H9 (cell line): ENCODE measurements at regions not wholly inside any gene's neighbourhood (a gene's known extent, or its start where the extent isn't known, plus 50 kb on each side); places are given as distances from the start of the nearest gene placed in this dataset.

Experiments
- DNase-seq: peaks from one replicate; pipeline ENCODE4 v3.0.0-alpha.2; 2017
- H2AFZ ChIP-seq: one replicate; pipeline ENCODE4 v1.6.1; 2013; ENCODE audit warnings: mild to moderate bottlenecking, low read length, control low read depth, moderate library complexity
- H2AK5ac ChIP-seq: 2 replicates; pipeline ENCODE4 v1.6.1; 2013; ENCODE audit warnings: low read length, control low read depth, mixed read lengths; ENCODE audit not compliant: insufficient read length
- H2BK120ac ChIP-seq: one replicate; pipeline ENCODE4 v1.6.1; 2013; ENCODE audit warnings: low read depth, mild to moderate bottlenecking, low read length, control low read depth, inconsistent platforms; ENCODE audit not compliant: poor library complexity, severe bottlenecking
- H2BK12ac ChIP-seq: 2 replicates; pipeline ENCODE4 v1.6.1; 2013; ENCODE audit warnings: low read length, control low read depth, mixed read lengths, low read depth; ENCODE audit not compliant: insufficient read length
- H2BK15ac ChIP-seq: 2 replicates; pipeline ENCODE4 v1.6.1; 2013; ENCODE audit warnings: low read depth, low read length, control low read depth
- H2BK20ac ChIP-seq: one replicate; pipeline ENCODE4 v1.6.1; 2013; ENCODE audit warnings: low read depth, mild to moderate bottlenecking, low read length, control low read depth, inconsistent platforms; ENCODE audit not compliant: poor library complexity, severe bottlenecking
- H2BK5ac ChIP-seq: 2 replicates; pipeline ENCODE4 v1.6.1; 2013; ENCODE audit warnings: low read length, control low read depth, mixed read lengths; ENCODE audit not compliant: insufficient read length
- H3K14ac ChIP-seq: 2 replicates; pipeline ENCODE4 v1.6.1; 2013; ENCODE audit warnings: low read length, control low read depth; ENCODE audit not compliant: insufficient read depth
- H3K18ac ChIP-seq: 2 replicates; pipeline ENCODE4 v1.6.1; 2013; ENCODE audit warnings: low read depth, mild to moderate bottlenecking, mixed read lengths, low read length, control low read depth; ENCODE audit not compliant: insufficient read length
- H3K23ac ChIP-seq: 2 replicates; pipeline ENCODE4 v1.6.1; 2013; ENCODE audit warnings: low read length, control low read depth, mixed read lengths, low read depth; ENCODE audit not compliant: insufficient read length
- H3K23me2 ChIP-seq: 2 replicates; pipeline ENCODE4 v1.6.1; 2013; ENCODE audit warnings: low read depth, mild to moderate bottlenecking, mixed read lengths, low read length, control low read depth; ENCODE audit not compliant: insufficient read length, poor library complexity, severe bottlenecking
- H3K27ac ChIP-seq: 2 replicates; pipeline ENCODE4 v1.5.1; 2013; ENCODE audit warnings: low read length, control low read depth, mixed read lengths, low read depth; ENCODE audit not compliant: insufficient read length
- H3K27me3 ChIP-seq: 2 replicates; pipeline ENCODE4 v1.6.1; 2013; ENCODE audit warnings: low read length, control low read depth, inconsistent platforms; ENCODE audit not compliant: insufficient read depth
- H3K4ac ChIP-seq: 2 replicates; pipeline ENCODE4 v1.6.1; 2013; ENCODE audit warnings: low read depth, mild to moderate bottlenecking, control low read depth, inconsistent platforms, low read length, moderate library complexity
- H3K4me1 ChIP-seq: 2 replicates; pipeline ENCODE4 v1.6.1; 2013; ENCODE audit warnings: low read length, control low read depth, inconsistent platforms; ENCODE audit not compliant: insufficient read depth
- H3K4me2 ChIP-seq: 2 replicates; pipeline ENCODE4 v1.6.1; 2013; ENCODE audit warnings: low read length, control low read depth, mixed read lengths; ENCODE audit not compliant: insufficient read length, insufficient read depth
- H3K56ac ChIP-seq: 2 replicates; pipeline ENCODE4 v1.6.1; 2013; ENCODE audit warnings: low read depth, mild to moderate bottlenecking, mixed read lengths, low read length, control low read depth; ENCODE audit not compliant: insufficient read length
- H3K79me1 ChIP-seq: 2 replicates; pipeline ENCODE4 v1.6.1; 2013; ENCODE audit warnings: low read depth, mild to moderate bottlenecking, moderate library complexity, low read length, control low read depth, inconsistent platforms; ENCODE audit not compliant: insufficient read depth, poor library complexity, severe bottlenecking
- H3K79me2 ChIP-seq: 2 replicates; pipeline ENCODE4 v1.6.1; 2013; ENCODE audit warnings: low read length, control low read depth, inconsistent platforms; ENCODE audit not compliant: insufficient read depth
- H3K9ac ChIP-seq: 2 replicates; pipeline ENCODE4 v1.6.1; 2013; ENCODE audit warnings: low read length, control low read depth, mixed read lengths; ENCODE audit not compliant: insufficient read length; ENCODE audit errors: extremely low read depth
- H3K9me3 ChIP-seq: one replicate; pipeline ENCODE4 v1.6.1; 2013; ENCODE audit warnings: low read depth, low read length, inconsistent platforms; ENCODE audit not compliant: control insufficient read depth
- H3T11ph ChIP-seq: one replicate; pipeline ENCODE4 v1.6.1; 2013; ENCODE audit warnings: mild to moderate bottlenecking, low read length, control low read depth, inconsistent platforms
- H4K20me1 ChIP-seq: one replicate; pipeline ENCODE4 v1.6.1; 2013; ENCODE audit not compliant: control insufficient read depth, insufficient read length, insufficient read depth
- H4K5ac ChIP-seq: 2 replicates; pipeline ENCODE4 v1.6.1; 2013; ENCODE audit warnings: low read depth, mild to moderate bottlenecking, mixed read lengths, low read length, control low read depth; ENCODE audit not compliant: insufficient read length
- H4K8ac ChIP-seq: replicated peaks from 2 replicates; pipeline ENCODE4 v1.6.1; 2013; ENCODE audit warnings: low read length, control low read depth, mixed read lengths, low read depth; ENCODE audit not compliant: insufficient read length
- H4K91ac ChIP-seq: 2 replicates; pipeline ENCODE4 v1.6.1; 2013; ENCODE audit warnings: low read depth, mild to moderate bottlenecking, moderate library complexity, mixed read lengths, low read length, control low read depth; ENCODE audit not compliant: insufficient read length
- H3K27ac Mint-ChIP-seq, 3 experiments: 2 replicates in 2 of 3; 3 replicates in 1 of 3; pipeline ENCODE4 v1.8.0; 2020 to 2021; ENCODE audit warnings: mixed read lengths in 3 of 3, mild to moderate bottlenecking in 1 of 3, moderate library complexity in 1 of 3
- H3K27me3 Mint-ChIP-seq: 2 replicates; pipeline ENCODE4 v1.8.0; 2021; ENCODE audit warnings: low read depth, mild to moderate bottlenecking, moderate library complexity, mixed read lengths
- H3K36me3 Mint-ChIP-seq, 3 experiments: 2 replicates in 2 of 3; 3 replicates in 1 of 3; pipeline ENCODE4 v1.8.0; 2020 to 2021; ENCODE audit warnings: low read depth in 3 of 3, mixed read lengths in 3 of 3; ENCODE audit not compliant: insufficient read depth in 1 of 3
- H3K4me1 Mint-ChIP-seq, 2 experiments: 2 replicates each; pipeline ENCODE4 v1.8.0; 2020; ENCODE audit warnings: mixed read lengths in 2 of 2
- H3K4me3 Mint-ChIP-seq, 2 experiments: 2 replicates in 1 of 2; 3 replicates in 1 of 2; pipeline ENCODE4 v1.8.0; 2020 to 2021; ENCODE audit warnings: mild to moderate bottlenecking in 2 of 2, mixed read lengths in 2 of 2, moderate library complexity in 1 of 2
- H3K9me3 Mint-ChIP-seq, 2 experiments: 2 replicates in 1 of 2; 3 replicates in 1 of 2; pipeline ENCODE4 v1.8.0; 2020; ENCODE audit warnings: mild to moderate bottlenecking in 2 of 2, mixed read lengths in 2 of 2, moderate library complexity in 1 of 2
- CTCF ChIP-seq: fragments of 200-600 bp; sonication (generic); conservative IDR thresholded peaks from 3 replicates; pipeline ENCODE4 v1.8.0; 2021; ENCODE audit warnings: antibody characterized with exemption, mild to moderate bottlenecking
- WGBS: extraction: QIAGEN DNeasy Blood & Tissue Kit; methylation state at CpG from one replicate; pipeline ENCODE4 v1.1.7; 2013; ENCODE audit warnings: missing lambda C conversion rate, low lambda C conversion rate, mixed read lengths; ENCODE audit not compliant: insufficient read length; ENCODE audit errors: extremely low coverage; 5-methylcytosine and 5-hydroxymethylcytosine counted together

DNA sequence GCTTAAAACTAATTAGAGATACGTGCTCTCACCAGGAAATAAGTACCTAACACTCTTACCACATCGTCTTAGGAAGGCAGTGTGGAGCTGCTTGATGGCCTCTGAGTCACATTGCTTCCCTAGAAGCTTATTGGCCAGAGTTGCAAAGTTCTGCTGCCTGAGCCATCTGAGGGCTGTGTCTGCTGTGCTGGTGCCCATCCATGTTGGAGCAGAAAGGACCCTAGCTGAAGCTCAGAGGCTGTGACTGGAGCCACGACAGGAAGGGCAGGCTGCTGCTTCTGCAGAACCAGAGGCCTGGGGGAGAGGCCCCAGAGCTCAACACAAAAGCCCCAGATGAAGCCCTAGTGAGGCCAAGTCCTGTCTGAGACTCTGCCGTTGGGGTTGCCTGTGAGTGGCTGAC lies 64.8 kb upstream of the IGFBP3 start:
- Mint-ChIP-seq H3K4me3 (no peak overlapping the region), H3K4me1 (peaks cover 2 to 8% of the 10 kb centered on the region in 2 experiments; a peak in 2 of 4 replicates), H3K27me3 (no peaks in the 10 kb centered on the region; the same call in none of the 2 replicates), H3K9me3 (peaks cover 6 to 12% of the 10 kb centered on the region in 2 experiments), H3K27ac (no peak overlapping the region), H3K36me3 (peaks cover 4 to 9% (median 5%) of the 10 kb centered on the region in 3 experiments; a peak in 6 of 7 replicates)
- Histone ChIP-seq H3K14ac (no peak overlapping the region), H3K56ac (no peak overlapping the region), H2BK120ac (no peak overlapping the region), H2BK12ac (no peak overlapping the region), H4K91ac (no peak overlapping the region), H3K23ac (no peak overlapping the region), H2BK15ac (no peak overlapping the region), H3K27me3 (no peaks in the 10 kb centered on the region), H3K9ac (no peak overlapping the region), H4K20me1 (no peaks in the 10 kb centered on the region), H3K79me1 (no peaks in the 10 kb centered on the region), H4K5ac (no peak overlapping the region), H3K79me2 (no peaks in the 10 kb centered on the region), H3K27ac (no peak overlapping the region), H3K23me2 (no peaks in the 10 kb centered on the region), H2AFZ (no peak overlapping the region), H4K8ac (no peak overlapping the region), H3K4me2 (no peak overlapping the region), H3K4ac (no peak overlapping the region), H3T11ph (no peak overlapping the region), H3K9me3 (no peaks in the 10 kb centered on the region), H2BK20ac (no peak overlapping the region), H3K18ac (no peak overlapping the region), H3K4me1 (no peaks in the 10 kb centered on the region), H2AK5ac (no peak overlapping the region), H2BK5ac (no peak overlapping the region)
- WGBS: no CpG with 5 or more reads among the region's 4 CpGs
- TF ChIP-seq CTCF: no peak
- no peak for DNase-seq
